Neural crest cell (in vitro differentiated cells): ENCODE measurements at regions not wholly inside any gene's neighbourhood (a gene's known extent, or its start where the extent isn't known, plus 50 kb on each side); places are given as distances from the start of the nearest gene placed in this dataset.

Source experiments
- DNase-seq: peaks from one replicate; pipeline ENCODE4 v3.0.0; 2021; ENCODE audit warnings: low read depth, mixed read lengths, low spot score
- H3K27ac Mint-ChIP-seq: one replicate; pipeline ENCODE4 v1.8.0; 2021; ENCODE audit warnings: mild to moderate bottlenecking, mixed read lengths; ENCODE audit not compliant: unreplicated experiment
- H3K27me3 Mint-ChIP-seq: 2 replicates; pipeline ENCODE4 v1.8.0; 2021; ENCODE audit warnings: low read depth, mild to moderate bottlenecking, mixed read lengths
- H3K36me3 Mint-ChIP-seq: 2 replicates; pipeline ENCODE4 v1.8.0; 2021; ENCODE audit warnings: low read depth, mild to moderate bottlenecking, mixed read lengths
- H3K4me1 Mint-ChIP-seq: 2 replicates; pipeline ENCODE4 v1.8.0; 2021; ENCODE audit warnings: mixed read lengths
- H3K4me3 Mint-ChIP-seq: one replicate; pipeline ENCODE4 v1.8.0; 2021; ENCODE audit warnings: mild to moderate bottlenecking, mixed read lengths
- H3K9me3 Mint-ChIP-seq: 2 replicates; pipeline ENCODE4 v1.8.0; 2021; ENCODE audit warnings: mixed read lengths
- TF ChIP-seq, protein P1 (sequence below): fragments of 200-600 bp; sonication (generic); conservative IDR thresholded peaks from 2 replicates; pipeline ENCODE4 v1.5.0; 2021; ENCODE audit warnings: antibody characterized with exemption, mild to moderate bottlenecking

DNA sequence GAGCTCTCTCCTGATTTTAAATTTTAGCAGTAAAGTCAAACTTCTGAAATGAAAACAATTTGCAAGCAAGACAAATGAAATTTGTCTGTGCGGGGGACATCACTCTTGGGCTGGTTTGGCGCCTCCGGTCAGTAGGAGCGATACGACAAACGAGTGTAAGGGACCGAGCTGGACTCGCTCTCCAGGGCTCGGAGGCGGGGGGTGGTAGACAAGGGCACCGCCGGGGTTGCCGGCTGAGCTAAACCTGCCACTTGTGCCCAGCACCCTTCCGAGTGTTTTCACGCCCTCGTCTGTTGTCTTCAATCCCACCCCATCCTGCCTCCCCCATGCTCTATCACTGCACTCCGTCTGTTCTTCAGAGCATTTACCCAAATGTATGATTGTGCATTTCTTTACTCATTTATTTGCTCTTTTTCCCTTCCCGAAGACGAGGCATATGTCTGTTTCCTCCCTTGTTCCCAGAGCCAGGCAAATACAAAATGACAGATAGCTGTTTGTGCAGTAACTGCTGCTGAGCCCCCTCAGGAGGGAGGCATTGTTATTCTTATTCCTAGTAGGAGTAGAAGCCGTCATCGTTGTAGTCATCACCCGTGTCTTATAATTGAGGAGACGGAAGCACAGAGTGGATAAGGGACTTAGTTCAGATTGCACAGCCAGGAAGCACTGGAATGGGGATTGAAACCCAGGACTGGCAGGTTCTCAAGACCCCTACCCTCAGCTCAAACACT lies 62.8 kb upstream of the APCDD1L start:
- TF ChIP-seq, protein P1, sequence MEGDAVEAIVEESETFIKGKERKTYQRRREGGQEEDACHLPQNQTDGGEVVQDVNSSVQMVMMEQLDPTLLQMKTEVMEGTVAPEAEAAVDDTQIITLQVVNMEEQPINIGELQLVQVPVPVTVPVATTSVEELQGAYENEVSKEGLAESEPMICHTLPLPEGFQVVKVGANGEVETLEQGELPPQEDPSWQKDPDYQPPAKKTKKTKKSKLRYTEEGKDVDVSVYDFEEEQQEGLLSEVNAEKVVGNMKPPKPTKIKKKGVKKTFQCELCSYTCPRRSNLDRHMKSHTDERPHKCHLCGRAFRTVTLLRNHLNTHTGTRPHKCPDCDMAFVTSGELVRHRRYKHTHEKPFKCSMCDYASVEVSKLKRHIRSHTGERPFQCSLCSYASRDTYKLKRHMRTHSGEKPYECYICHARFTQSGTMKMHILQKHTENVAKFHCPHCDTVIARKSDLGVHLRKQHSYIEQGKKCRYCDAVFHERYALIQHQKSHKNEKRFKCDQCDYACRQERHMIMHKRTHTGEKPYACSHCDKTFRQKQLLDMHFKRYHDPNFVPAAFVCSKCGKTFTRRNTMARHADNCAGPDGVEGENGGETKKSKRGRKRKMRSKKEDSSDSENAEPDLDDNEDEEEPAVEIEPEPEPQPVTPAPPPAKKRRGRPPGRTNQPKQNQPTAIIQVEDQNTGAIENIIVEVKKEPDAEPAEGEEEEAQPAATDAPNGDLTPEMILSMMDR: no peak
- Mint-ChIP-seq H3K9me3 (no peaks in the 10 kb centered on the region), H3K36me3 (no peaks in the 10 kb centered on the region), H3K4me3 (no peak overlapping the region), H3K27me3 (peaks cover 10% of the 10 kb centered on the region), H3K4me1 (no peaks in the 10 kb centered on the region), H3K27ac (peak overlapping the region; percentile 5)
- no peak for DNase-seq

DNA sequence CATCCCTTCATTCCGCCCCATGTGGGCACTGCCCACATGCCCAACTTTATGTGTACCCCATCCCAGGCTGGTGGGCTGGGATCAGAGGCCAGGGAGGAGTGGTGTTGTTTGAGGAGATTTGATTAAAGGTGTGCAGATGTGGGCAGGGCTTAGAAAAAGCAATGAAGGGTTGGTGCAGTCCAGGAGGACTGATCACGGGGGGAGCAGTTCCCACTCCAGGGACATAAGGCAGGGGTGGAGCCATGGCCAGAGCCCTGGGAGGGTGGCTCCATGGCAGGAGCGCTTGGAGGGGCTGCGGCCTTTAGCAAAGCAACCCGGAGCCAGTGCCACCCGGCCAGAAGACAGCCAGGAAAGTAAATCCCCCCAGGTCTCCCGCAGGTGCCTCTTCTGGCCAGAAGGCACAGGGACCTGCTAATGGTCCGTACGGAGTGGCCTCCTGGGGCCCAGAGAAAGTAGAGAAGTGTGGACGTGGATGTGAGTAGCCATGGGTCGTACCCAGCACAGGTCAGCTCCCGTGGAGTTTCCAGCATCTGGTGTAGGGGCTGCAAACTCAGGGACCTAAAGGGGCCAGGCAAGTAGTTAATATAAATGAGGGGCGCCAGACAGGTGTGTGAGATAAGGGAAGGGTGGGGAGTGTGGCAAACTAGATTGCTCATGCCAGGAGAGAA lies 62.1 kb upstream of the APCDD1L start:
- Mint-ChIP-seq H3K27ac (no peak overlapping the region), H3K4me1 (peaks cover under 1% of the 10 kb centered on the region), H3K27me3 (peaks cover 10% of the 10 kb centered on the region), H3K4me3 (no peak overlapping the region), H3K36me3 (no peaks in the 10 kb centered on the region), H3K9me3 (no peaks in the 10 kb centered on the region)
- TF ChIP-seq, protein P1: no peak
- DNase-seq: no peak

DNA sequence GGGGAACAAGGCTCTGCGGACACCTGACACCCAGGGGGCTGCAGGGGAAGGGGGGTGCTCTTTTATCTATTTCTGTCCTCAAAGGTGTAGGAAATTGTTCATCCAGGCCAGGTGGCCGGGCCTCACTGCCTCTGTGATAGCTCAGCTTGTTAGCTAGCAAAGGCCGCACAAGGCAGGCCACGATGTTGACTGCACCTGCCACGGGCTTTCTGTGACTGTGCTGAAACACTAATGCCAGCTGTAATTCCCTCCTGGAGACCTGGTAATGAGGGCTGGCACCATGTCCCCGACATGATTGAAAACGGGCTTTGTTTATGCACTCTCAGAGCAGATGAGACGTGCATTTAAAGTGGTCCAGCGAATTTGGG lies 61.4 kb upstream of the APCDD1L start:
- Mint-ChIP-seq H3K36me3 (no peaks in the 10 kb centered on the region), H3K4me3 (no peak overlapping the region), H3K27me3 (peaks cover 10% of the 10 kb centered on the region), H3K9me3 (no peaks in the 10 kb centered on the region), H3K27ac (no peak overlapping the region), H3K4me1 (peaks cover 4% of the 10 kb centered on the region)
- DNase-seq: no peak
- TF ChIP-seq, protein P1: no peak

DNA sequence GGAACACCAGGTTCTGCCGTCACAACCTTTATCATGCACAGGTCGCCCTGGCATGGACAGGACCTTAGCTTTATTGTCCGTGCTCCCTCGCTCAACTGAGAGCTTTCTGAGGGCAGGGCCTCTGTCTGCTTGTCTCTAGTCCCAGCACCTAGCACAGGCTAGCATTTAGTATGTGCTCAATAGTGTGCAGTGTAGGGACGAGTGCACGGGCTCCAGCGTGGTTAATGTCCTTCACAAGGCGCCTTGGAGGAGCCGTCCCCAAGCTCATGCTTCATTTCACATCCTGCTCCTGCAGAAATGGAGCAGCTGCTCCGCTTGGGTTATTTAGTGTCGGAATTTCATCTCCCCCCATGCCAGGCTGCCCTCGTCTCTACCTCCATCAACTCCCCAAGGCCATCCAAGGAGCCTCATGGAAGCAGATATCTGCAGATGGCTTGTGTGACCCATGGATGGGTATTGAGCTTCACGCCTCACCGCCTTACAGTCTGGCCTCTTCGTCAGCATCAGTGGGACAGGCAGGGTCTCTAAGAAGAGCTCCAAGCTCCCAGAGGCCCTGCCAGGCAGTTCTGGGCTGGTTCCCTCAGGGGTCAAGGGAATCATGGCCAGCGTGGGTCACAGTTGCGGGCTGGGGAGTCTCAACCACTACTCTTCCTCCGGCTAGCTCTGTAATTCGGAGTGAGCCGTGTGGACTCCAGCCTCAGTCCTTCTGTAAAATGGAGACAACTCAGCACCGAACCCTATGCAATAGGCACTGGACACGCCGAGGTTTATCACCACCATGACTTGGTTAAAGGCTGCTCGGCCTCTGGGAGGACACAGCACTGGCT lies 60.8 kb upstream of the APCDD1L start:
- H3K36me3 Mint-ChIP-seq: no peaks in the 10 kb centered on the region

DNA sequence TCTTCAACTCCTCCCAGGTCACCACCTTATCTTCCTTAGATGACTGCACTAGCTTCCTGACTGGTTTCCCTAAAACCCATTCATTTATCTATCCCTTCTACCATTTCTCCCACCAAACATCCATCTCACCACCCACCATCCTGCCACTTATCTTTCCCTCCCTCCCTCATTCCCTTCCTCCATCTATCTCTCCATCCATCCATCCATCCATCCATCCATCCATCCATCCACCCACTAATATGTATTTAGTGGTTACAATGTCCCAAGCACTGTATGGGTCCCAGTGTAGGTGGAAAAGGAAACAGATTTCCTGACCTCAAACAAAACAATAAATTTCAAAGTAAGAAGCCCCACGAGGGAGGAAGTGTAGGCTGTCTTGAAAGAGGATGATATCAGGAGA lies 59.3 kb upstream of the APCDD1L start:
- no peak for DNase-seq
- no peak overlapping the region for H3K27ac Mint-ChIP-seq
- peaks cover 9% of the 10 kb centered on the region for H3K4me1 Mint-ChIP-seq
- H3K27me3 Mint-ChIP-seq: peaks cover 7% of the 10 kb centered on the region
- TF ChIP-seq, protein P1: no peak
- no peak overlapping the region for H3K4me3 Mint-ChIP-seq
- H3K36me3 Mint-ChIP-seq: no peaks in the 10 kb centered on the region
- H3K9me3 Mint-ChIP-seq: no peaks in the 10 kb centered on the region

More for the DNA sequence above, 60.8 kb upstream of the APCDD1L start:
- Mint-ChIP-seq H3K4me1 (peaks cover 4% of the 10 kb centered on the region), H3K9me3 (no peaks in the 10 kb centered on the region), H3K27me3 (peaks cover 7% of the 10 kb centered on the region), H3K4me3 (no peak overlapping the region), H3K27ac (no peak overlapping the region)
- TF ChIP-seq, protein P1: no peak
- DNase-seq: no peak
